Dermis microvascular lymphatic vessel endothelial cell (primary cell): ENCODE measurements at regions not wholly inside any gene's neighbourhood (a gene's known extent, or its start where the extent isn't known, plus 50 kb on each side); places are given as distances from the start of the nearest gene placed in this dataset.
"Not testable (repeated sequence)": the region's sequence is repeated elsewhere in the genome, so short reads cannot be mapped to it uniquely, and the experiment has no call there.

ENCODE experiments used
- DNase-seq, 2 donors: peaks; one replicate each; pipeline versions ENCODE4 v3.0.0 to v3.0.0-alpha.2; 2010; ENCODE audit warnings: low read depth in 2 of 2

DNA sequence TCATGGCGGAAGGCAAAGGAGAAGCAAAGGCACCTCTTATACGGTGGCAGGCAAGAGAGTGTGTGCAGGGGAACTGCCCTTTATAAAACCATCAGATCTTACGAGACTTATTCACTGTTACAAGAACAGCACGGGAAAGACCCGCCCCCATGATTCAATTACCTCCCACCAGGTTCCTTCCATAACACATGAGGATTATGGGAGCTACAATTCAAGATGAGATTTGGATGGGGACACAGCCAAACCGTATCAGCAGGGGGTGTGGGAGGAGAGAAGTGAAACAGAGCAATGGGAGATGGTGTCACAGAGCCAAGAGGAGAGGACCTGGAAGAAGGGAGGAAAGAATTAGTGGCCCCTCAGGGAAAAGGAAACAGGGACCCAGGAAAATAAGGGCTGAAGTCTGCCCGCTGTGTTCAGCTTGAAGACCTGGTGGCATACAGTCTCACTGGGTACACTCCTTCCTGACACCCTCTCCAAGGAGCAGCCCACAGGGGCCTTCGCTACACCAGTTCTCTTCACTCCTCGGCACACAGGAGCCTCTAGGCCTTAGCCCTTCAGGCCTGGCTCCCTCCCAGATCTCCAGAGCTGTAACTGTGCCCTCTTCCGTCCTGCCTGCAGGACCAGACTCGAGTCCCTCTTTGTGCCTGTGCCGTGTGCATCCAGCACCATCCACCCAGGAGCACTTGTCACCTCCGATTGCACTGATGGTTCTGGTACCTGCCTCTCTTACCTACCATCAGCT, 262.1 kb downstream of the EIPR1 start:
- no peak for DNase-seq

DNA sequence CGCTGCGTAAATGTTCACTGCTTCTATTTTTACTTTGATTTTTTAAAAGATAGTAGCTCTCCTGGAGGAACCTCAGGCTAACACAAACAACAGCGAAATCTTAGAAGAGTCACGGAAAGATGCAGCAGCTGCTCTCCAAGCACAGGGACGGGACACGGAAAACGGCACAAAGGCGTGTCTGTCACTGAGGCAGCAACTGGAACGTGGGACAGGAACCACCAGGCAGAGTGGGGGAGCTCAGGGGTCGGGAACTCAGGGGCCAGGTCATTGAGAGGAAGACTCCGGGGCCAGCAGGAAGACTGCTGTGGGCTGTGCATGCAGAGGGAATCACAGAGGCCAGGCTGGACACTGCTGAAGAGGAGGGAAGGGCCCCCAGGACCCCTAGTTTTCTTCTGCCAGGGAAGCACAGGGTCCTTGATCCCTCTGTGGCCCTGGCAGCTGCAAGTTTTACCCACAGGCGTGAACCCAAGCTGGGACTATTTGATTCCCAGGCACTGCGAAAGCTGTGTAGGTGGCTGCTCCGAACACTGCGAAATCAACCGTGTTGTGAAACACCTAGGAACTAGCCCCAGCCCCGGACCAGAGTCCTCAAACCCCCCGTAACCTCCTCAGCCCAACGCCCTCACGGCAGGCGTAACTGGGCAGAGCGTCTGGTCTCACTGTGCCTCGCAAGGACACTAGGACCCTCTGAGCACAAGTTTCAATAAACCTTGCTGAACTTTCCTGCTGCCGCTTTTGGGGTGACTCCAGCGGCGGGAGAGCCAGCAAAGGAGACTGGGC, 263.0 kb downstream of the EIPR1 start:
- DNase-seq: no peak

DNA sequence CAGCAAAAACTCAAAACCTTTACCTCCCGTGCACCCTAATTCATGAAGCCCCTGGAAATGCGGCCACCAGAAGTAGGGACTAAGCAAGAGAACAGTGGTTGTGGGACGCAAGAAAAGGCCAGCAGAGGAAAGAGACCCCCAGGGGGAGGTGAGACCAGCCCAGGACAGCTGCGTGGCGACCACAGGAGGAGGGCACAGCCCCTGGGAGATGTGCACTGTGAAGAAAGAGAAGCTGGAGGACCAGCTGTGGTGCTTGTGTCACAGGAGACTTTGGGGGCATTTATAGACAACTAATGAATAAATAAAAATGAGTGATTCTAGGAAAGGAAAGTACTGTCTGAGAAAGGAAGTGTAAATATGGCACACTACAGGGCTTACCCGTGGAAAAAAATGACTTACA, 263.8 kb downstream of the EIPR1 start:
- no peak for DNase-seq

DNA sequence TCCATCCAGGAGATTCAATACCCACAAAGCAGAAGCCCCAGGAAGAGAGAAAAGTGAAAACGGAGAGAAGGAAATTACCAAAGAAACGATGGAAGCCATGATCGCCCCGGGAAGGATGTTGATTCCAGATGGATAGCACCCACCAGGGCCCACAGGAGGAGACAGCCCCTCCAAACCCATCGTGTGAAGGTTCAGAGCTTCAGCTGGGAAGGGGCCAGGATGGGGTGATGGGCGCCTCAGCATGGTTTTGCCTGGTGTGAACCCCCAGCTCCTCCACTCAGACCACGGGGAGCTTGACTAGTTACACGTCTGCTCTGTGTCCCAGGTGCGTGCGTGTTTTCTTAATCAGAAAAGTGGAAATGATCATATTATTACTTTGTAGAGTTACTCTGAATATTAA, 264.5 kb downstream of the EIPR1 start:
- no peak for DNase-seq

DNA sequence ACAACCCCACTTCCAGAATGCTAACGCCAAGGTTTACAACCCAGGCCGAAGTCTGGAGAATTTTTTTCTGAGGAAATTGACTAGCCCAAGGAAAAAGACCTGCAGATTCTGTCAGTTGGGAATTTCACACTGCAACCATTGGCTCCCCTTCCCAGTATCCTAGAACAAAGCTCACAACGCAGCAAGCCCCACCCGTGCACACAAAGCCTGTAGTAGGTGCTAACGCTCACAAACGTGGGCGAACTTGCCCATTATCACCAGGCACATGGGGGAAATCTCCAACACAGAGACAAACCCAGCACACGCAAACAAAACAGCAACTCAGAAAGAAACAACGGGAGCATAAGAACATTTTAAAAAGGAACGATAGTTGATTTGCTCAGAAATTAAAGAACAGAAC, 265.1 kb downstream of the EIPR1 start:
- DNase-seq: no peak

DNA sequence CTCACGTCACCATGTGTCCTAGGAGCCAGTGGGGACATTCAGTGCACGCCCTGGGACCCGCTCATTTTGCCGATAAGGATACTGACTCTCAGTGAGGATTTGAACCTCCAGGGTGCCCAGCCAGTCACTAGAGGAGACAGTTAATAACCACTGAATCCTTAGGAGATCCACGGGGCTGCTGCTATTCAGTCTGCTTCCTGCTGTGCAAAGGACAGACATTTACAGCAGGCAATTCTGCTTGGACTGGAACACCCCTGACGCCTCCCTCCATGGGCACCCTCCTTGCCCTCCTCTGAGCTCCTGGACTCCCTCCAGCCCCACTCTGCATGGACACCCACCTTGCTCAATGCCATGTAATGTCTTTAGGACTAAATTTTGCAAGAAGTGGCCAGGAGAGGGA, 265.5 kb downstream of the EIPR1 start:
- DNase-seq: no peak

DNA sequence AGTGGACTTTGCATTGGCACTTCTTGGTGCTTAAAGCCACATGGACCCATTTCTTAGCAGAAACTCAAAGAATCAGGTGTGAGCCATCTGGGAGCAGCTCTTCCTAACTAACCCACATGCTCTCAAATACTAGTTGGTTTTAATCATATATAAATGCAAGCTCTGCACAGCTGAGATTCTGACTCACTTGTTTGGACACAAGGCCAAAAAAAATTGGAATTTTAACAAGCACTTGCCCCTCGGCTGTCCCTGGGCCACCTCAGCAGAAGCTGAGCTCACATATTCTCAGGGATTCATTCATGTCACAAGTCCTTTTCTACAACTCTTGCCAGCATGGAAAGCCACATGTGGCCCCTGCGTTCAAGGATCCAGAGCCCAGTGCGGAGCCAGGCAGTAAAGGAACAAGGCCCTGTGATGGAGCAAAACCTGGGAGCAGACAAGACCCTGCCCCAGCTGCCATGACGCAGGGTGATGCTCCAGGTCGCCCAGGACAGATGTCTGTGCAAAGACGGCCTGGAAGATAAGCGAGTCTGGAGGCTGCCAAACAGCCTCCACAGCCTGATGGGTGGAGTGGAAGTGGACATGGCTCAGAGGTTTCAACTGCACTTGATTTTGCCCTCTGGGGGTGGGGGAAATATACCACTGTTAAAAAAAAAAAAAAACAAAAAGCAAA, 266.5 kb downstream of the EIPR1 start:
- no peak for DNase-seq

DNA sequence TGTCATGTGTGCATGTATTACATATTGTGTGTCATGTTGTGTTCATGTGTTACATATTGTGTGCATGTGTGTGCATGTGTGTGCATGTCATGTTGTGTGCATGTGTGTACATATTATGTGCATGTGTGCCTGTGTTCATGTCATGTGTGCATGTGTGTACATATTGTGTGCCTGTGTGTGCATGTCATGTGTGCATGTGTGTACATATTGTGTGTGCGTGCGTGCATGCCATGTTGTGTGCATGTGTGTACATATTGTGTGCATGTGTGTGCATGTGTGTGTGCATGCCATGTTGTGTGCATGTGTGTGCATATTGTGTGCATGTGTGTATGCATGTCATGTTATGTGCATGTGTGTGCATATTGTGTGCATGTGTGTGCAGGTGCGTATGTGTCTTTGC, 267.1 kb downstream of the EIPR1 start:
- no peak for DNase-seq

DNA sequence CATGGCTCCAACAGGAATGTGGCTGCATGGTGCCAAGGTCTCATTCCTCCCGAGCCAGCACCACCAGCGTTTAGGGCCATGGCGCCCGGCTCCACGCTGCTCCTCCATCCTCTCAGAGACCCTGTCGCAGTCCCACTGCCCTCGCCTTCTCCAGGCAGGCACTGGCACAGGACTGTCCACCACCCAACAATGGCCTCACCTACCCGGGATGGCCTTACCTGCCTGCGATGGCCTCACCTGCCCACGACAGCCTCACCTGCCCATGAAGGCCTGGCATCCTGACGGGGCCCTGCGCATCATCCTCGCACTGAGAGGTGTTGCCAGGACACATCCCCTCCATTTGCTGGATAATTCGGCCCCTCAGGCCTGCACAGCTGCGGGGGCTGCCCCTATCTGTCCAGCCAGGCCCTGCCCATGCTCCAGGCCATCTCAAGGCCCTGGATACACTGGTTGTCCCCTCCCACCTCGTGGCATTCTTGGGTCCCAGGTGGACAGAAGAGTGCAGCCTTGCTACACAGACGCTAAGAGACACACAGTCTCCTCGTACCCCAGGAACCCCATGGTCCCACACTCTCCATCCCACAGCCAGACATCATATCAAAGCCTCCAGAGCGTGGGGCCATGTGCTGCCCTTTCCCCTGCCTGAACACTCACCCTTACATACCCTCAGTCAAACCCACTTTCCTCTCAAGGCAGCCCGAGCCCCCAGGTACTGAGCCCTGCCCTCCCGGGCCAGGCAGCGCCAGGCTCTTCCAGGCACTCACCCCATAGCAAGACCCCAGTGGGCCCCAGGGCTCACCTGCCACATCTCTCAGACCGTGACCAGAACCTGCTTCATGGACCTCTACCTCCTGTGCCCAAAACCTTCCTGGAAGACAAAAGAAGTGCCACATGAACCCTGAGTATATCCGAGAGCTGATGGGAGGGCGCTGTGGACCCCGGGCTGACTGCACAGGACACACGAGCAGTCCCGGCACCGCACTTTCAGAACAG, 268.6 kb downstream of the EIPR1 start:
- DNase-seq: no peak

DNA sequence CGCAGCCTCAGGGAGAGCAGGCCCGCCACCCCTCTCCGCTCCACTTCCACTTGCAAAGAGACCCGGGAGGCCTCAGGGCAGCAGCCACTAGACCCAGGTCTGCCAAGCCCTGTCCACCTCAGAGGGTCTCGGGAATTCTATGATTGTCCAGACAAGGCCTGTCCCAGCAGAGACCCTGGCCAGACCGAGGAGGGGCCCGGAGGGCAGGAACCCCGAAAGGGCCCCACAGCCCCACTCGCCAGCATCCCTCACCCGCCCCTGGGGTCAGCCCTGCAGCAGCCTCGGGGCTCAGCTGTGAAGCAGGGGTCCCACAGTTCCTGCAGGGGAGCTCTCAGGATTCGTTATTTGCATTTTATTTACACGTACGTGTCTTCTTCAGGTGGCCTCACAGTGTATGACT, 269.5 kb downstream of the EIPR1 start:
- no peak for DNase-seq

DNA sequence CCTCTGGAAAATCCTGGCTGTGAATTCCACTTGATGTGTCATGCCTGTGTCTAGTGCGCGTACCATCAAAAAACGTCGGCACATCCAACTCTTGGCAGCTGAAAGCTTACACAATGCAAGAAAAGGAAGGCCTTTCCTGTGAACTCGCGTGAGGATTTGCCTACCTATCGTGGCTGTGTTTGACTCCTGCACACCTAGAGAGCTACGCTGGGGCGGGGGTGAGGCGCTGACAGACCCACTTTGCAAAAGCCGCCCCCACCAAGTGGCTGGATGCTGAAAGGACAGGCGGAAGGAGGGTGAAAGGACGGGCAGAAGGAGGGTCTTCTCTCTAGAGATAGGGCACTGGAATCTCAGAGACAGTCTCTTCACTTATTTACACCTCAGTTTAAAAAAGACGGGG, 270.1 kb downstream of the EIPR1 start:
- no peak for DNase-seq

DNA sequence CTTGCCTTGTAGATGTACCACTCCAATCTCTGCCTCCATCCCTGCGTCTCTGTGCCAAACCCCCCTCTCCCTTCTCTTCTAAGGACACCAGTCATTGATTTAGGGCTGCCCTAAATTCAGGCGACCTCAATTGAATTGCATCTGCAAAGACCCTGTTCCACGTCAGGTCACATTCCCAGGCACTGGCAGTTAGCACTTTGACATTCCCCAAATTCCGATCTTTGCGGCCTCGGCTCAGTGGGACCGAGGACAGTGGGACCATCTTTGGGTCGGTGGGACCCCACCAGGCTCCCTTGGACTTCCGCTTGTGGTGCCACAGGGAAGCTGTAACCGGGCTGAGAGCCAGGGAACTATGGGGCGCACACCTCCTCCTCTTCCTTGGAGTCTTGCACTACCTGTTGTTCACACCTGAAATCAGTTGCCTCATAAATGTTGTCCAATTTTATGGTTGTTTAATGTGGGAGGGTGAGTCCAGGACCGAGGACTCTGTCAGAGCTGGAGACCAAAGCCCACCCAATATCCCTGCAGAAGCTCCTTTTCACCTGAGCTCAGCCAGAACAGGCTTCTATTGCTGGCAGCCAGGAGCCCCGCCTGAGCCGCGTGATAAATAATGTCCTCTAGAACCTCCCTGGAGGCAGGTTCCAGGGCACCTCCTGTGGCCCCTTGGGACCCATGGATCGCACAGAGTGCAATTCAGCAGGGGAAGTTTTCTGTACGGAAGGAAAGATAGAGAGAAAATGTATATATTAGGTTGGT, 271.6 kb downstream of the EIPR1 start:
- no peak for DNase-seq

DNA sequence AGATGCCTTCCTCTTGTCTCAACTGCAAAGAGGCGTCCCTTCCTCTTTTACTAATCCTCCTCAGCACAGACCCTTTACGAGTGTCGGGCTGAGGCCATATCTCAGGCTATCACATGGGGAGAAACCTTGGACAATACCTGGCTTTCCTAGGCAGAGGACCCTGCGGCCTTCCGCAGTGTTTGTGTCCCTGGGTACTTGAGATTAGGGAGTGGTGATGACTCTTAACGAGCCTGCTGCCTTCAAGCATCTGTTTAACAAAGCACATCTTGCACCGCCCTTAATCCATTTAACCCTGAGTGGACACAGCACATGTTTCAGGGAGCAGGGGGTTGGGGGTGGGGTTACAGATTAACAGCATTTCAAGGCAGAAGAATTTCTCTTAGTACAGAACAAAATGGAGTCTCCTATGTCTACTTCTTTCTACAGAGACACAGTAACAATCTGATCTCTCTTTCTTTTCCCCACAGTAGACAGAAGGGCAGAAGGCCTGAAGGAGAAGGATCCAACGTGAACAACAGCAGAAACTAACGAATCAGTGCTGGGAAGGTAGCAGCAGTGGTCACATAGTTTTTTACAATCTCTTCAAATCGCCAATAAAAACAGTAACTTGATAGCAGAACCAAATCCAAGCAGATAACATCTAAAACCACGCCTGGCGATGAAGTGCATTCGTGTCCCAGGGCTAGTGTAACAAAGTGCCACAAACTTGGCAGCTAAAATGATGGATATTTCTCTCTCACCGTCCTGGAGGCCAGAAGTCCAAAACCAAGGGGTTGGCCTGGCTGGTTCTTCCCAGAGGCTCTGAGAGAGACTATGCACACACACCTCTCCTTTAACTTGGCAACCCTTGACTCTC, 272.4 kb downstream of the EIPR1 start:
- DNase-seq: not testable (repeated sequence)

DNA sequence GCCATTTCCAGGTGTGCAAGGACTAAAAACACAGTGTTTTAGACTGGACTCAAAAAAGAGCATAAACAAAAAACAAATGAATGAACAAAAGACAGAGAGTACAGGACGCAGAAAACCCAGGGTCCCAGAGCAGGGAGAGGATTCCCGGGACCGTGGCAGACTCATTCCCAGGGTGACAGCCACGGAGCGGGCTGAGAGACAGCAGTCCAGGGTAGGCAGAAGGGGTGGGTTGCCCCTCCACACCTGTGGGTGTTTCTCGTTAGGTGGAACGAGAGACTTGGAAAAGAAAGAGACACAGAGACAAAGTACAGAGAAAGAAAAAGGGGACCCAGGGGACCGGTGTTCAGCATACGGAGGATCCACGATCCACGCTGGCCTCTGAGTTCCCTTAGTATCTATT, 273.4 kb downstream of the EIPR1 start:
- DNase-seq: no peak

DNA sequence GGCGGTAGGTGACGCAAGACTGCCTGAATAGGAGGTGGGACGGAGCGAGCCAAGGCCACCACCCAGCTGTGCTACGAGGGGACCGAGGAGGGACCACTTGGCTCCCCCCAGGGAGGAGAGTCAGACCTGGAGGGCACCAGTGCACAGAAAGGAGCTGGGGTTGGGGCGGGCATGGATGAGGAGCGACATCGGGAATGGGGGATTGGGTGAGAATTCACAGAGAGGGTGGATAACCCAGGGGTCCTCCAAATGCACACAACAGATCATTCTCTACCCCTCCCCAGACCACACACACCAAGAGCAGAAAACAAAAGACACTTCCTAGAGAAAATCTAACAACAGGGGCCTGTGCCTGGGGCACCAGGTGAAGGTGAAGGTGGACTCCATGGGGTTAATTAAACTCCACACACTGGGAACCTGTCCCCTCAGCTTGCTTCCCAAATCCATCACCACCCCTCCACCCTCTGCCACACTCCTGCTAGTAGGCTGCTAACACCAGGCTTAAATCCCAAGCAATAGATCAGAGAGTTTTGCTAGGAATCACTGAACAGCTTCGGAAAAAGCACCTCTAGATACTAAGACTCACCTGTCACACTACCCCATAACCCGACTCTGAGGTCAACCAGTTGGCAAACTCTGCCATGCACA, 274.6 kb downstream of the EIPR1 start:
- no peak for DNase-seq

DNA sequence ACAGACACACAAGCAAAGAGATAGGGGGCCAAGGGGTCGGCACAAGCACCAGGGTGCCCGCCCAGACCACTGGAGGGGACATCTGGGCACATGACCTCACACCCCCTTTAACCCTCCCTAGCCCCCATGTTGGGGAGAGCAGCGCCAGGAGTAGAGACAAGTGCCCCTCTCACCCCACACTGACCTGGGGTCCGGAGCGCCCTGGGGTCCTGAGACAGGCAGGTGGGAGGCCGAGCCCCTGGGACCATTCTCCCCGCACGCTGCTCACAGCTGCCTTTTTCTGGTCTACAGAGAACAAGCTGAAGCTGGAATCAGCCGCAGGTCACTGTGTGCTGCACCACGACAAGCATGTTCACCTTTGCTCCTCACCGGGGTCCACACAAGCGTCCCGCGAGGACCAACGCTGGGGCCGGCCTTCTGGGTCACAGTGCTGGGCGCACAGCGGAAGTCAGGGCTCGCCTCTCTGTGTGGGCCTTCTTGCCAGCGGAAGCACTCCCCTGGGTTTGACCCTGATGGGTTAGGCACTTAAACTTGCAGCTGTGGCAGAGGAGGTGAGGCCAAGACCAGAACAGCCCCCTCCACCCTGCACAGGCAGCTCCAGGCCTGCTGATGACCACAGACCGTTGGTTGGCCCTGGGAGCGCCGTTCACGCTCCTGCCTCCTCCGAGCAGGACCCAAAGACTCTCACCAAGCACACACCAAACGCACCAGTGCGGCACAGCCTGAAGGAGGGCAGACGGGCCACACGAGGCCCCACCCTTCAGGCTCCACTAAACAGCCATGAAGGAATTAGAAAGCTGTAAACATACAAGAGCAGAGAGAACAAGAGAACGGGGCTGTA, 275.3 kb downstream of the EIPR1 start:
- DNase-seq: no peak

DNA sequence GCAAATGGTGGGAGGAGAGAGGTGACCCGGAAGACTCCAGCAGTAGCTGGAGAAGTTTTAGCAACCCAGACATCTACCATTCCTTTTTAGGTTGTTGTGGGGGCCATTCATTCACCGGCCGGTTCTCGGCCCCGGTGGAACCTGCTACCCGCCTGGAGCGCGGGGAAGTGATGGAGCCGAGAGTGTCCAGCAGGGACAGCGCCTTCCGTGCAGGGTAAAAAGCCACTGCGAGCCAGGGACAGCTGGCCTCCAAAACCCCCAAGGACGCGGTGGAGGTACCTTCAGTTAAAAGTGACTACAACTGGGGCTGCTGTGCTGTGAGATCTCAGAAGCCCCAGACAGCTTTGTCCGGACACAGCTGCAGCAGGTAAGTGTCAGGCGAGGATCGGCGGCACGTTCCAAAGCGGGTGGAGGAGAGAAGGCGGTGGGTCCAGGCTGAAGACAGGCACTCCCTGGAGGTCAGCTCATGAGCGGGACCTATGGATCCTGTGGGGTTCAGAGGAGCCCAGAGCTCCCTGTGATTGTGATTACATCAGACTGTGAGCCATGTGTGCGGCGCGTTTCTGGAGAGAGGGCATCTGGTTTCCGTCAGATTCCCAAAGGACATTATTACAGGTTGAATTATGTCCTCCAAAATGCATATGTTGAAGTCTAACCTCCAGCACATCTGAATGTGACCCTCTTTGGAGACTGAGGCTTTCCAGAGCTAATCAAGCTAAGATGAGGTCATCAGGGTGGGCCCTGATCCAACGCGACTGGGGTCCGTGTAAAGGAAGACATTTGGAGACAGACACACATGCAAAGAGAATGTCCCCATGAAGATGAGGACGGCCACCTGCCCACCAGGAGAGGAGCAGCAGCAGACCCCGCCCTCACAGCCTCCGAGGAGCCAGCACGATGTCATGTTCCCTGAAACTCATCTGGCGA, 276.3 kb downstream of the EIPR1 start:
- DNase-seq: no peak
